GM23248 (cell line): ENCODE measurements at regions not wholly inside any gene's neighbourhood (a gene's known extent, or its start where the extent isn't known, plus 50 kb on each side); places are given as distances from the start of the nearest gene placed in this dataset.

Experiments
- DNase-seq: peaks from one replicate; pipeline ENCODE4 v3.0.0-alpha.2; 2015
- H2AFZ ChIP-seq: fragments of 200-600 bp; sonication (generic); 2 replicates; pipeline ENCODE4 v1.6.1; 2016; ENCODE audit warnings: antibody characterized with exemption
- H3F3A ChIP-seq: fragments of 200-600 bp; sonication (generic); 2 replicates; pipeline ENCODE4 v1.6.1; 2016; ENCODE audit warnings: mild to moderate bottlenecking, antibody characterized with exemption, mixed run types; ENCODE audit not compliant: insufficient read depth
- H3K27ac ChIP-seq: fragments of 200-600 bp; sonication (generic); 2 replicates; pipeline ENCODE4 v1.5.1; 2016; ENCODE audit warnings: mild to moderate bottlenecking
- H3K27me3 ChIP-seq: fragments of 200-600 bp; sonication (generic); replicated peaks from 2 replicates; pipeline ENCODE4 v1.6.1; 2016; ENCODE audit warnings: mild to moderate bottlenecking; ENCODE audit not compliant: insufficient read depth
- H3K36me3 ChIP-seq: fragments of 200-600 bp; sonication (generic); 2 replicates; pipeline ENCODE4 v1.6.1; 2016; ENCODE audit warnings: low read depth, mild to moderate bottlenecking
- H3K4me1 ChIP-seq: fragments of 200-600 bp; sonication (generic); 2 replicates; pipeline ENCODE4 v1.6.1; 2016; ENCODE audit warnings: mild to moderate bottlenecking; ENCODE audit not compliant: insufficient read depth
- H3K4me2 ChIP-seq: fragments of 200-600 bp; sonication (generic); one replicate; pipeline ENCODE4 v1.6.1; 2016; ENCODE audit warnings: mild to moderate bottlenecking; ENCODE audit not compliant: unreplicated experiment
- H3K4me3 ChIP-seq: fragments of 200-600 bp; sonication (generic); 2 replicates; pipeline ENCODE4 v1.5.1; 2016; ENCODE audit warnings: mild to moderate bottlenecking
- H3K79me2 ChIP-seq: fragments of 200-600 bp; sonication (generic); 2 replicates; pipeline ENCODE4 v1.6.1; 2016; ENCODE audit warnings: mild to moderate bottlenecking; ENCODE audit not compliant: insufficient read depth
- H3K9ac ChIP-seq: fragments of 200-600 bp; sonication (generic); 2 replicates; pipeline ENCODE4 v1.6.1; 2016; ENCODE audit warnings: mild to moderate bottlenecking
- H3K9me2 ChIP-seq: fragments of 200-600 bp; sonication (generic); 2 replicates; pipeline ENCODE4 v1.6.1; 2016; ENCODE audit warnings: mixed run types, mild to moderate bottlenecking, moderate library complexity; ENCODE audit not compliant: insufficient read depth
- H3K9me3 ChIP-seq: fragments of 200-600 bp; sonication (generic); one replicate; pipeline ENCODE4 v1.6.1; 2017; ENCODE audit warnings: low read depth
- H4K20me1 ChIP-seq: fragments of 200-600 bp; sonication (generic); 2 replicates; pipeline ENCODE4 v1.6.0; 2016; ENCODE audit not compliant: insufficient read depth
- EZH2 ChIP-seq: fragments of 200-600 bp; sonication (generic); IDR thresholded peaks from 2 replicates; pipeline ENCODE4 v1.6.1; 2018; ENCODE audit warnings: antibody characterized with exemption, mild to moderate bottlenecking; ENCODE audit not compliant: insufficient read depth, poor library complexity, severe bottlenecking
- EZH2phosphoT487 ChIP-seq: fragments of 200-600 bp; sonication (generic); IDR thresholded peaks from 2 replicates; pipeline ENCODE4 v1.6.1; 2018; ENCODE audit warnings: antibody characterized with exemption, moderate library complexity, mild to moderate bottlenecking, low read depth; ENCODE audit not compliant: insufficient read depth
- WGBS, 2 experiments: methylation state at CpG; one replicate each; pipeline ENCODE4 v1.1.6; 2015 to 2017; ENCODE audit warnings: low lambda C conversion rate in 2 of 2, low coverage in 1 of 2; ENCODE audit errors: missing lambda C conversion rate in 2 of 2; 5-methylcytosine and 5-hydroxymethylcytosine counted together
- in situ Hi-C: fragments of 300-500 bp; cut with MboI; formaldehyde crosslinking; loops from 2 replicates; pipeline ENCODE4 v1.15.0; 2020

DNA sequence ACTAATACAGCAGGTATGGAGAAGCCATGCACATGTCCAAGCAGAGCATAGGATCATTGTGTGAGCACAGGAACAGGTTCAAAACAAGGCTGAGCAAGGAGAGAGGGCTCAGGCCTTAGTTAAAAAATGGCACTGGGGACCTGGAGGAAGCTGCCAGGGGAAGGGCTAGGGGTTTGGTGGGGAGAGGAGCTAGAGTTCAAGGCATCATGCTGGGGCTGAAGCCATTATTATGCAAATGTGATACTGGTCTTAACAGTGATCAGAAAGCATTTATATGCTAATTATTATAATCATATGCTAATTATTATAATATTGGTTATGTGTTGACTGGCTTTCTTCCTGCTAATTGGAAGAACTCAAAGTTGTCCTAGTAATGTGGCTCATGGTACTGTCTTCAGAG is 546.0 kb upstream of the CFAP20DC start:
- no peak overlapping the region for H3K9ac ChIP-seq
- H3K27me3 ChIP-seq, result no peaks in the 10 kb centered on the region; the same call in 1 of the 2 replicates
- in situ Hi-C loops, result loop anchor here (25.0 kb wide), 3 partner anchors 266 to 1366 kb away; no protein-coding TSS in a partner anchor
- no peaks in the 10 kb centered on the region for H3K9me2 ChIP-seq
- H3K9me3 ChIP-seq, result no peaks in the 10 kb centered on the region
- no peak overlapping the region for H3K4me3 ChIP-seq
- TF ChIP-seq EZH2phosphoT487, result no peak
- no peak for TF ChIP-seq EZH2
- H3K4me1 ChIP-seq, result no peaks in the 10 kb centered on the region
- H4K20me1 ChIP-seq, result no peaks in the 10 kb centered on the region
- H3K36me3 ChIP-seq, result no peaks in the 10 kb centered on the region
- no peaks in the 10 kb centered on the region for H3K79me2 ChIP-seq
- H3F3A ChIP-seq, result no peaks in the 10 kb centered on the region
- H3K4me2 ChIP-seq, result no peak overlapping the region
- H3K27ac ChIP-seq, result no peak overlapping the region
- no peak overlapping the region for H2AFZ ChIP-seq
- DNase-seq, result no peak

DNA sequence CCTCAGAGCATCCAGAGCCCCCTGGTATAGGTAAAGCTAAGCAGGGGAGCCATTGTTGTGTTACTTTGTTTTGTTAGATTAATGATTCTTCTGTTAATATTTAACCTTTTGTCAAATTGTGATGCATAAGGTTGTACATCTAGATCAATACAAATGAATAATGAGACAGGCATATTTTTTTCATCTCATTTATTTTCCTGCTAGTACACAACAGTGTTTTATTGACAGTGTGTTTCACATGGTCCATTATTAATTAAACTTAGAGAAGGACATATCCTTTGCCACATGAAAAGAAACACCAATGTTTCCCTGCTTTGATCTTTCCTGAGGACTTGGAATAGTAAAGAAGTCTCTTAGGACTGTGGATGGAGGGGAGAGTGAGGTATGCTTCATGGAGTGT is 543.6 kb upstream of the CFAP20DC start:
- DNase-seq, result no peak
- no peak overlapping the region for H3K4me2 ChIP-seq
- H4K20me1 ChIP-seq, result no peaks in the 10 kb centered on the region
- no peaks in the 10 kb centered on the region for H3K9me3 ChIP-seq
- no peaks in the 10 kb centered on the region for H3K36me3 ChIP-seq
- in situ Hi-C loops, result loop anchor here (25.0 kb wide), 3 partner anchors 269 to 1369 kb away; no protein-coding TSS in a partner anchor
- no peaks in the 10 kb centered on the region for H3F3A ChIP-seq
- no peak overlapping the region for H3K9ac ChIP-seq
- no peak for TF ChIP-seq EZH2phosphoT487
- TF ChIP-seq EZH2, result no peak
- H3K27ac ChIP-seq, result no peak overlapping the region
- H2AFZ ChIP-seq, result no peak overlapping the region
- no peaks in the 10 kb centered on the region for H3K4me1 ChIP-seq
- no peak overlapping the region for H3K4me3 ChIP-seq
- no peaks in the 10 kb centered on the region for H3K79me2 ChIP-seq
- H3K27me3 ChIP-seq, result no peaks in the 10 kb centered on the region; the same call in 1 of the 2 replicates
- H3K9me2 ChIP-seq, result no peaks in the 10 kb centered on the region

DNA sequence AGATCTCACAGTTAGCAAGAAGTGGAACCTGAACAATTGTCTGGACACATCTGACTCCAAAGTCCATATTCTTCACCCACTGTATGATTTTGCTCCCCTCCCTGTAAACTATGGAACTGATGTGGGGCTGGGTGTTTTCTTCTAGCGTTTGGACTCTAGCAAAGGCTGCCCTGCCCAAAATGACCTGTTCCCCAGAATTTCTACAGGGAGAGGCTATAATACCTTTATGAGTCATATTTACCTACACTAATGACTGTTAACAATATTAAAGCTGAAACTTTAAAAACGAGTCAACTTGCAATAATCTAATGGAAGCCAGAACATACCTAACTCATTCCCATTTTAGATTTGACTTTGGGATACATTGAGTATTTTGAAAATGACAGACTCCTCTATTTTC is 531.2 kb upstream of the CFAP20DC start:
- TF ChIP-seq EZH2phosphoT487, result no peak
- TF ChIP-seq EZH2, result no peak
- H3K27ac ChIP-seq, result no peak overlapping the region
- no peak overlapping the region for H2AFZ ChIP-seq
- no peaks in the 10 kb centered on the region for H3K79me2 ChIP-seq
- no peak overlapping the region for H3K4me2 ChIP-seq
- no peaks in the 10 kb centered on the region for H3K4me1 ChIP-seq
- no peaks in the 10 kb centered on the region for H3K36me3 ChIP-seq
- no peak overlapping the region for H3K9ac ChIP-seq
- no peaks in the 10 kb centered on the region for H3F3A ChIP-seq
- WGBS, 2 experiments, result 37 to 50% methylated on average over 2 of the region's 2 CpGs
- no peak for DNase-seq
- no peak overlapping the region for H3K4me3 ChIP-seq
- H4K20me1 ChIP-seq, result no peaks in the 10 kb centered on the region
- in situ Hi-C loops, result loop anchor here (25.0 kb wide), 3 partner anchors 281 to 1381 kb away; no protein-coding TSS in a partner anchor
- H3K9me2 ChIP-seq, result no peaks in the 10 kb centered on the region
- H3K9me3 ChIP-seq, result no peaks in the 10 kb centered on the region
- H3K27me3 ChIP-seq, result no peaks in the 10 kb centered on the region

DNA sequence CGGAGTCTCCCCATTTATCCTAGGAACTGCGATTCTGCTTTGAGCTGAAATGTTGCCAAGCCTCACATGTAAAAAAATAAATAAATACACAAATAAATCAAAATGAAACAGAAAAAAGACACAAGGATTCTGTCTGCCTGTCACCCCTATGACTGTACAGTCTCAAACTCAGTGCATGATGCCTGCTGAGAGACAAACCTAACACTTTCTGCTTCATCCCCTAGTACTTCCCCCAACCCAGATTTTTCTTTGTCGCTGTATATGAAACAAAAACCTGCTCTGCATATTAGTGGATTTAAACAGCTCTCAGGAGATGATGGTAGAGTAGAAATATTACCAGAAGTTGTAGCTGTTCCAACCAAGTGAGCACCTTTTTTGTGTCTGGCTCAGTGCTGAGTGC is 530.7 kb upstream of the CFAP20DC start:
- Histone ChIP-seq H3K36me3 (no peaks in the 10 kb centered on the region), H3K9ac (no peak overlapping the region), H3K4me2 (no peak overlapping the region), H3K9me2 (no peaks in the 10 kb centered on the region), H2AFZ (no peak overlapping the region), H3K27me3 (no peaks in the 10 kb centered on the region), H3F3A (no peaks in the 10 kb centered on the region), H3K27ac (no peak overlapping the region), H3K79me2 (no peaks in the 10 kb centered on the region), H3K4me1 (no peaks in the 10 kb centered on the region), H4K20me1 (no peaks in the 10 kb centered on the region), H3K4me3 (no peak overlapping the region), H3K9me3 (no peaks in the 10 kb centered on the region)
- in situ Hi-C loops, result loop anchor here (25.0 kb wide), 3 partner anchors 282 to 1382 kb away; no protein-coding TSS in a partner anchor
- TF ChIP-seq EZH2phosphoT487 (no peak), EZH2 (no peak)
- DNase-seq, result no peak
- WGBS, 2 experiments, result 40 to 44% methylated on average over 3 of the region's 3 CpGs

DNA sequence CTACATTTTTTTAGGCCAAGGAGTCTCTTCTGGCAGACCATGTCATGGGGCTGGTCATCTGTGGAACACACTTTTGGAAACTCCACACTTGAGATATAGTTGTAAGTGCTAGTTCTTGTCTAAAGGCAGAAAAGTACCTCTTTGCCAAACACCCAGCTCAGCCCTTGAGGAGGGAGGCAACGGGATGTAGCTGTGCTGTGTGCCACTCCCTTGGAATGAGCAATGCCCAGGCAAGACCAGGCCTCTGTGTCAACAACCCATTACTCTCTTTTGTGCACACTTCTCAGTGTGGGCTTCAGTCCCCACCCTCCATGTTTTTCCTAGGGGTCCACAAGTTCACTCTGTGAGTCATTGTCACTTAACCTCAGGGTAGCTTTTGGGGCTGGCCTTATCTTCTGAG is 528.3 kb upstream of the CFAP20DC start:
- 18 to 29% methylated on average over 1 of the region's 1 CpG for WGBS, 2 experiments
- no peak overlapping the region for H3K4me2 ChIP-seq
- no peaks in the 10 kb centered on the region for H3F3A ChIP-seq
- no peak overlapping the region for H3K27ac ChIP-seq
- no peaks in the 10 kb centered on the region for H4K20me1 ChIP-seq
- no peak overlapping the region for H2AFZ ChIP-seq
- no peak overlapping the region for H3K4me3 ChIP-seq
- H3K79me2 ChIP-seq, result no peaks in the 10 kb centered on the region
- no peak overlapping the region for H3K9ac ChIP-seq
- H3K27me3 ChIP-seq, result no peaks in the 10 kb centered on the region
- peaks cover 11% of the 10 kb centered on the region for H3K4me1 ChIP-seq
- no peak for DNase-seq
- H3K36me3 ChIP-seq, result no peaks in the 10 kb centered on the region
- in situ Hi-C loops, result loop anchor here (25.0 kb wide), 3 partner anchors 284 to 1384 kb away; no protein-coding TSS in a partner anchor
- no peaks in the 10 kb centered on the region for H3K9me3 ChIP-seq
- H3K9me2 ChIP-seq, result no peaks in the 10 kb centered on the region
- no peak for TF ChIP-seq EZH2
- TF ChIP-seq EZH2phosphoT487, result no peak
